AG04450 (cell line): ENCODE measurements at regions not wholly inside any gene's neighbourhood (a gene's known extent, or its start where the extent isn't known, plus 50 kb on each side); places are given as distances from the start of the nearest gene placed in this dataset.

ENCODE experiments used
- CTCF ChIA-PET: fragments of 300-600, 350-600 bp; formaldehyde crosslinking; extraction: SDS; loops from one replicate; lab custom pipeline; 2022; ENCODE audit warnings: antibody characterized with exemption, inconsistent platforms; lab: Charles Lee
- POLR2A ChIA-PET: fragments of 350-600 bp; formaldehyde crosslinking; extraction: SDS; loops from one replicate; lab custom pipeline; 2021; ENCODE audit warnings: antibody characterized with exemption, inconsistent platforms; lab: Yijun Ruan, JAX
- DNase-seq: peaks from one replicate; pipeline ENCODE4 v3.0.0-alpha.2; 2011; ENCODE audit warnings: low read depth, low spot score
- H3K27ac ChIP-seq: one replicate; pipeline ENCODE4 v1.5.1; 2012; ENCODE audit warnings: low read depth, low read length, control low read depth
- H3K27me3 ChIP-seq: one replicate; pipeline ENCODE4 v1.6.0; 2012; ENCODE audit warnings: low read length; ENCODE audit not compliant: control insufficient read depth, insufficient read depth
- H3K4me3 ChIP-seq: 2 replicates; pipeline ENCODE4 v1.5.1; 2011; ENCODE audit warnings: mild to moderate bottlenecking, low read depth, low read length, control low read depth
- H3K9me3 ChIP-seq: 2 replicates; pipeline ENCODE4 v1.5.1; 2012; ENCODE audit warnings: low read length; ENCODE audit not compliant: control insufficient read depth, insufficient read depth
- CTCF ChIP-seq: IDR thresholded peaks from 2 replicates; pipeline ENCODE4 v1.5.1; 2011; ENCODE audit warnings: low read depth, low read length, control low read depth, inconsistent platforms

- Histone ChIP-seq H3K27ac (no peak overlapping the region), H3K9me3 (no peaks in the 10 kb centered on the region), H3K4me3 (no peak overlapping the region), H3K27me3 (no peaks in the 10 kb centered on the region)
- ChIA-PET POLR2A (no interaction called here), CTCF (interaction anchor here (12.7 kb wide), 1 partner anchor 210 kb away, joined by 316 read pairs; no protein-coding TSS in a partner anchor)
- DNase-seq: no peak
- TF ChIP-seq CTCF: no peak
Observed at GRCh38 chr3:119091936-119092677, 53.9 kb upstream of the TEX55 start.

DNA sequence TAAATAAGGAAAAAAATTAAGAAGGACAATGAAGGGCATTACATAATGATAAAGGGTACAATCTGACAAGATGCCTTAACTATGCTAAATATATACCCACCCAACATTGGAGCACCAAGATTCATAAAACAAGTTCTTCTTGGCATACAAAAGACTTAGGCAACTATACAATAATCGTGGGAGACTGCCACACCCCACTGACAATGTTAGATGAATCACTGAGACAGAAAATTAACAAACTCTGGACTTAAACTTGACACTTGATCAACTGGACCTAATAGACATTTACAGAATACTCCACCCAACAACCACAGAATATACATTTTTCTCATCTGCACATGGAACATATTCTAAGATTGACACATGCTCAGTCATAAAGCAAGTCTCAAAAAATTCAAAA lies 53.2 kb upstream of the IGSF11 start:
- Histone ChIP-seq H3K4me3 (no peak overlapping the region), H3K27me3 (no peaks in the 10 kb centered on the region), H3K27ac (no peak overlapping the region), H3K9me3 (no peaks in the 10 kb centered on the region)
- no peak for TF ChIP-seq CTCF
- ChIA-PET CTCF (interaction anchor here (4.3 to 12.7 kb wide), 2 partner anchors 11 to 206 kb away, joined by 16 to 316 read pairs; no protein-coding TSS in a partner anchor), POLR2A (no interaction called here)
- no peak for DNase-seq

DNA sequence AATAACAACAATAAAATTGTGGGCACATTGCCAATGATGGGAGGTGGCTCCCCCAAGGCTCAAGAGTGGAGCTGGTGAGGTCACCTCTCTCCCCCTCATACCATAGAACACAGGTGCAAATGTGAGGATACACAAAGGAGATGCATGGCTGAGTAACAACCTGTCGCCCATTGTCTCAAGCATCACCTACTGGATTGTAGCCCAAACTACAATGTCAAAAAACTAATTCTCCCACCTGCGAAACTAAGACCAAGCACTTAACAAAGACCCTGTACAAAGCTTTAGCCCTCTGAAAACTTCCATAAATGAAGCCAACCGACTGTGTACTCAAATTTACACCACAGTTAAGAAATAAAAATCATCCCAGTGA lies 50.4 kb upstream of the IGSF11 start:
- no peaks in the 10 kb centered on the region for H3K27me3 ChIP-seq
- POLR2A ChIA-PET: no interaction called here
- TF ChIP-seq CTCF: no peak
- no peak for DNase-seq
- no peaks in the 10 kb centered on the region for H3K9me3 ChIP-seq
- CTCF ChIA-PET: interaction anchor here (1.3 kb wide), 1 partner anchor 201 kb away, joined by 4 read pairs; no protein-coding TSS in a partner anchor
- no peak overlapping the region for H3K4me3 ChIP-seq
- H3K27ac ChIP-seq: no peak overlapping the region

DNA sequence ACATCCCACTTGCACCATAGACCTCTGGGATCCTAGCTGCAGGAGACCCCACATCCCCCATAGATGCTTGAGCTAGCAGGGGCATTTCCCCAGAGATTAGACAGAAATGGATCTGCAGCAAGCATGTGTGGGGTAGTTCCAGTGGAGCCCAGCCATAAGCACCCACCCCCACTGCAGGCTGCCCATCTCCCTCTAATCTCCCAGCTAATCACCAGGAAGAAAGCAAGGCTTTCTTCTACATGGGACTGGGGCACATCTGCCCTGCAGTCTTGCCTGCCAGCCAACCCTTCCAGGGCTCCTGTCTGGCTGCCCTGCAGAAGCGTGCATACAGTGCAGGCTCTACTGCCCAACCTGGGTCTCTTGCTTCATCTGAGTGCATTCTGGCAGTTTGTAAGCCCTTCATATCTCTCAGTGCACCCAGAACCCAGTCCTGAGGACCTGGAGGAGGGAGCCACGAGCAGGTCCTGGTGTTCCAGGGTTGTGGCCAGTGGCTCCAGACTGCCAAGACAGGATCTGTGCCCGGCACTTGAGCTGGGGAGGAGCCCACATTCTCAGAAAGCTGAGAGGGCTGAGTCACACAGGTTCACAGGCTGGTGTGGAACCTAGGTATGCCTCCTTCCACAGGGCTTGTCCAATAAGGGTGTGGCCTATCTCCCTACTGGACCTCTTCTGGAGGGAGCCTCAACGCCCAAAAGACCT lies 49.9 kb upstream of the IGSF11 start:
- no peak overlapping the region for H3K4me3 ChIP-seq
- TF ChIP-seq CTCF: no peak
- no peak overlapping the region for H3K27ac ChIP-seq
- POLR2A ChIA-PET: no interaction called here
- CTCF ChIA-PET: interaction anchor here (1.3 kb wide), 1 partner anchor 200 kb away, joined by 4 read pairs; no protein-coding TSS in a partner anchor
- no peaks in the 10 kb centered on the region for H3K9me3 ChIP-seq
- no peak for DNase-seq
- no peaks in the 10 kb centered on the region for H3K27me3 ChIP-seq
